ENCODE measurements at regions not wholly inside any gene's neighbourhood (a gene's known extent, or its start where the extent isn't known, plus 50 kb on each side); places are given as distances from the start of the nearest gene placed in this dataset.

DNA sequence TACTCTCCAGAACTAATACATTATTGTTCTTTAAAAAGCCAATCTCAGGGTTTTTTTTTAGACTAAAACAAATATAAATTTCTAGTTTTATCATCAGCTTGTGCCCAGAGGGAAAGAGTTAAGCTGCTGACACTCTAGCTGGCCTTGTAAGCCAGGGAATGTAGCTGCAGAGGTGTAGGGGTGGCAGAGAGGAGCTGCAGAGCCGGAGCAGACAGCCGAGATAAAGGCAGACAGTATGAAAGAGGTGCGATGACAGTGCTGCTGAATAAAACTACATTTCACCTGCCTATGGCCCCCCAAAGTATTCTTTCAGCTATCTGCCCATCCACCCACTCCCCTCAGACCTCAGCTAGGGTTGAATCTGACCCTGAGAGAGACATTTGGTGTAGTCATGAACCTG lies 653.7 kb upstream of the ZWINT start:
- H3K36me3 ChIP-seq = no peaks in the 10 kb centered on the region
- TF ChIP-seq Cebpa-rat (IDR thresholded peaks at IDR 0.05) = no peak
- no peak overlapping the region for H3K27ac ChIP-seq
- H3K4me2 ChIP-seq = no peak overlapping the region
- H4K20me1 ChIP-seq = no peaks in the 10 kb centered on the region
- no peak overlapping the region for H3K4me3 ChIP-seq
- no peaks in the 10 kb centered on the region for H3K27me3 ChIP-seq
- no peaks in the 10 kb centered on the region for H3K4me1 ChIP-seq
- no peak overlapping the region for H3K9ac ChIP-seq
- no peaks in the 10 kb centered on the region for H3K9me3 ChIP-seq

DNA sequence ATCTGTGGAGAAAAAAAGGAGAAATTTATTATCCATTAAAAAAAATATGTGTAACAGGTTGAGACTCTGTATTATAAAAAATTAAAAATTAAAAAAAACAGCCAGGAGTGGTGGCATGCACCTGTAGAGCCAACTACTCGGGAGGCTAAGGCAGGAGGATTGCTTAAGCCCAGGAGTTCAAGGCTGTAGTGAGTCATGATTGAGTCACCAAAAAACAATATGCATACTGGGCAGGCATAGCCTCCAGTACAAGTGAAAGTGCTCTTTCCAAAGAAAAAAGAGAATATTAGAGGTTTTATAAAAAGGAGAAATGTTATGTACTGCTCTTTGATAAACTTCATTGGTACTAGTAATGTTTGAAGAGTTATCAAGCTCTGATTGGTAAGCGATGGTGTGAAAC lies 647.1 kb upstream of the ZWINT start:
- Histone ChIP-seq H3K27ac (no peak overlapping the region), H3K36me3 (no peaks in the 10 kb centered on the region), H3K9me3 (no peaks in the 10 kb centered on the region), H3K4me3 (no peak overlapping the region), H3K4me2 (no peak overlapping the region), H4K20me1 (no peaks in the 10 kb centered on the region), H3K27me3 (no peaks in the 10 kb centered on the region), H3K9ac (no peak overlapping the region), H3K4me1 (peaks cover 5% of the 10 kb centered on the region; the same call in 1 of the 2 replicates)
- TF ChIP-seq Cebpa-rat (IDR thresholded peaks at IDR 0.05) = no peak

DNA sequence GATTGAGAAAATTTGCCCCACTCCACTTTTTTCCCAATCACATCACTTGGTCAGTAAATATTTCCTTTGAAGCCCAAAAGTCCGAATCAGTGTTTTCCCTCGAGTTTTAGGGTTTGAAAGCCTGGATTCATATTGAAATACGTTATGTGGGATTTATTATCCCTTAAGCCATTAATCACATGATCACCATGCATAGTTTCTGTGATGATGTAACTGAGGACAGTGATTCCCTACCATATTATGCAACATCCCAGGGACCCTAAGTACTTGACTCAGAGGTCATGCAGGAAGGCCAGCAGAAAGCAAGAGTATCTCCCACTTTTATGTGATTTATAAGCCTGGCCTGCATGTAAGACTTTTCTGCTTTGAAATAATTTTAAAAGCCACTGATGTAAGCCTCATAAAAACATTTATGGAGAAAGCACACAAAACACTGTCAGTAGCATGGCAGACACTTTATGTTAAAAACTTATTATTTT lies 630.6 kb upstream of the ZWINT start:
- Histone ChIP-seq H3K4me1 (no peaks in the 10 kb centered on the region), H4K20me1 (no peaks in the 10 kb centered on the region), H3K4me2 (no peak overlapping the region), H3K9me3 (no peaks in the 10 kb centered on the region), H3K27me3 (no peaks in the 10 kb centered on the region), H3K36me3 (no peaks in the 10 kb centered on the region), H3K4me3 (no peak overlapping the region), H3K9ac (no peak overlapping the region), H3K27ac (no peak overlapping the region)
- peak; percentile 6; the same call in 1 of the 2 replicates for TF ChIP-seq Cebpa-rat (IDR thresholded peaks at IDR 0.05)

DNA sequence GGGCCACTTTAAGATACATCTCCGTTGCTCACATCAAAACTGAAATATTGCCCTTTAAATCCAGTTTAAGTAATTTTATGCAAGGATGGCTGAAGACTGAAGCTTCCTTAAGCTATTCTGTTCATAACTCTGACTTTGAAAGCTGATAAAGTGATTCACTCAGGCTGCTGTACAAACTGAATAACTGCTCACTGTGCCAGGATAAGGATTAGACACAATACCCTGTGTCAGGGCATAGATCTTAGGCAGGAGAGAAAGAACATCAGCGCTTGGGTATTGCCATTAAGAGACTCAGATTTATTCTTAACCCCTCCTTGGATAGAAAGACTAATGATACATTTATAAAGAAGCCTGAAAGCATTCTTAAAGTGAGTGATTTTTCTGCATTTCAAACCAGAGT lies 614.5 kb upstream of the ZWINT start:
- no peaks in the 10 kb centered on the region for H3K36me3 ChIP-seq
- no peak for TF ChIP-seq Cebpa-rat (IDR thresholded peaks at IDR 0.05)
- H3K9ac ChIP-seq = no peak overlapping the region
- no peak overlapping the region for H3K27ac ChIP-seq
- no peaks in the 10 kb centered on the region for H3K4me1 ChIP-seq
- H3K4me3 ChIP-seq = no peak overlapping the region
- no peaks in the 10 kb centered on the region for H3K27me3 ChIP-seq
- no peaks in the 10 kb centered on the region for H4K20me1 ChIP-seq
- H3K9me3 ChIP-seq = no peaks in the 10 kb centered on the region
- H3K4me2 ChIP-seq = no peak overlapping the region

DNA sequence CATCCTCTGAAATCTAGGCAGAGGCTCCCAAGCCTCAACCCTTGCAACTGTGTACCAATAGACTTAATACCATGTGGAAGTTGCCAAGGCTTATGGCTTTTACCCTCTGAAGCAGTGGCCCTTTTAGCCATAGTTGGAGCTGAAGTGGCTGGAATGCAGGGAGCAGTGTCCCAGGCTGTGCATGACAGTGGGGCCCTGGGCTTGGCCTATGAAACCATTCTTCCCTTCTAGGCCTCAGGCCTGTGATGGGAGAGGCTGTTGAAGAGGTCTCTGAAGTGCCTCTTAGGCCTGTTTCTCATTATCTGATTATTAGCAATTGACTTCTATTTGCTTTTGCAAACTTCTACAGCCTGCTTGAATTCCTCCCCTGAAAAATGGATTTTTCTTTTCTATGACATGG lies 612.7 kb upstream of the ZWINT start:
- TF ChIP-seq Cebpa-rat (IDR thresholded peaks at IDR 0.05) = no peak
- Histone ChIP-seq H3K4me1 (no peaks in the 10 kb centered on the region), H3K4me3 (no peak overlapping the region), H3K27me3 (no peaks in the 10 kb centered on the region), H3K27ac (no peak overlapping the region), H4K20me1 (no peaks in the 10 kb centered on the region), H3K9me3 (no peaks in the 10 kb centered on the region), H3K4me2 (no peak overlapping the region), H3K36me3 (no peaks in the 10 kb centered on the region), H3K9ac (no peak overlapping the region)

DNA sequence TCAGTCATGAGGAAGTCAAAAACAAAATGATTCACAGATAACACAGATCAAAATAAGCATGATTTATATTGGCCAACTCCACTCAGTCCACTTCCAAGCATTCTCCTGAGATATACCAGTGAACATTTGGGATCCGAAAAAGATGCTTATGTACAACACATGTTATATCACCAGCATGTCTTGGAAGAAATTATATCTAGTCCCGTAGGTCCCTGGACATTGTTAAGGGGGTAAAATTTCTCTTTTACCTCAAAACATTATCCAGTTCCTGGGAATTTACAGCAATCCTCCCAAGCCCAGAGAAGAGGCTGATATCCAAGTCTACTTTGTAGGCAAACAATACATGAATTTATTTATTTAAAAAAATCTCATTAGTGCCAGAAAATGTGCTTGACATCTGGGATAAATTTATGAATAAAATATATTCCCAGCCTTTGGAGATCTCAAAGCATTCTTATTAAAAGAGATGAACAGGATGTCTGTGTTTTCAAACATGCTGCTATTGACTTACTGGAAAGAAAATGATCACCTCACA lies 582.2 kb upstream of the ZWINT start:
- H3K36me3 ChIP-seq = no peaks in the 10 kb centered on the region
- no peaks in the 10 kb centered on the region for H3K4me1 ChIP-seq
- H3K27ac ChIP-seq = no peak overlapping the region
- no peak overlapping the region for H3K4me3 ChIP-seq
- TF ChIP-seq Cebpa-rat (IDR thresholded peaks at IDR 0.05) = no peak
- H3K27me3 ChIP-seq = no peaks in the 10 kb centered on the region
- H4K20me1 ChIP-seq = no peaks in the 10 kb centered on the region
- no peak overlapping the region for H3K4me2 ChIP-seq
- no peak overlapping the region for H3K9ac ChIP-seq
- no peaks in the 10 kb centered on the region for H3K9me3 ChIP-seq

DNA sequence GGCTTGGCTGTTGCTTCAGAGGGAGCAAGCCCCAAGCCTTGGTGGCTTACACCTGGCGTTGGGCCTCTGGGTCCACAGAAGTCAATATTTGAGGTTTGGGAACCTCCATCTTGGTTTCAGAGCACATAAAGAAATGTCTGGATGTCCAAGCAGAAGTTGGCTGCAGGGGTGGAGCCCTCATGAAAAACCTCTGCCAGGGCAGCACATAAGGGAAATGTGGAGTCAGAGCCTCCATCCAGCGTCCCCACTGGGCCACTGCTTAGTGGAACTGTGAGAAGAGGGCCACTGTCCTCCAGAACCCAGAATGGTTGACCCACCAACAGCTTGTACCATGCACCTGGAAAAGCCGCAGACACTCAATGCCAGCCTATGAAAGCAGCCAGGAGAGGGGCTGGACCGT lies 573.5 kb upstream of the ZWINT start:
- Histone ChIP-seq H3K9ac (no peak overlapping the region), H3K36me3 (no peaks in the 10 kb centered on the region), H3K9me3 (peaks cover 21% of the 10 kb centered on the region), H4K20me1 (no peaks in the 10 kb centered on the region), H3K4me3 (no peak overlapping the region), H3K4me1 (no peaks in the 10 kb centered on the region), H3K4me2 (no peak overlapping the region), H3K27ac (no peak overlapping the region), H3K27me3 (no peaks in the 10 kb centered on the region)
- TF ChIP-seq Cebpa-rat (IDR thresholded peaks at IDR 0.05) = no peak

DNA sequence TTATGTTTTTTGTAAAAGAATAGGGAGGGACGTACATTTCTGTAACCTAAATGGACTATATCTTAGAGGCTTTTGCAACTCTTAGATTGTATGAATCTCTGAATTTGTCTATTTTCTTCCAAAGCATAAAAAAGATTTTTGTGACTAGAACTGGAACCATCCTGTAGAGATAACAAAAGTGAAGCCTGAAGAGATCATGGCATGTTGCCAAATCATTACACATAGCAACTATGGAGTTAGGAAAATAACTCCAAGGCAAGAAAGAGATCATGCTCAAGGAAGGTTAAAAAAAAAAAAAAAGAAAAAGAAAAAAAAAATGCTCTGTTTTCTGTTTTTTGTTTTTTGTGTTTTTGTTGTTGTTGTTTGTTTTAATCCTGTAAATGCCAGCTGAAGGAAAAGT lies 567.7 kb upstream of the ZWINT start:
- Histone ChIP-seq H4K20me1 (no peaks in the 10 kb centered on the region), H3K4me2 (no peak overlapping the region), H3K4me3 (no peak overlapping the region), H3K27ac (no peak overlapping the region), H3K9me3 (0 out of 2 replicates have a peak, but pooled peaks cover 4% of the 10 kb centered on the region), H3K36me3 (no peaks in the 10 kb centered on the region), H3K9ac (no peak overlapping the region), H3K4me1 (no peaks in the 10 kb centered on the region), H3K27me3 (no peaks in the 10 kb centered on the region)
- TF ChIP-seq Cebpa-rat (IDR thresholded peaks at IDR 0.05) = no peak

DNA sequence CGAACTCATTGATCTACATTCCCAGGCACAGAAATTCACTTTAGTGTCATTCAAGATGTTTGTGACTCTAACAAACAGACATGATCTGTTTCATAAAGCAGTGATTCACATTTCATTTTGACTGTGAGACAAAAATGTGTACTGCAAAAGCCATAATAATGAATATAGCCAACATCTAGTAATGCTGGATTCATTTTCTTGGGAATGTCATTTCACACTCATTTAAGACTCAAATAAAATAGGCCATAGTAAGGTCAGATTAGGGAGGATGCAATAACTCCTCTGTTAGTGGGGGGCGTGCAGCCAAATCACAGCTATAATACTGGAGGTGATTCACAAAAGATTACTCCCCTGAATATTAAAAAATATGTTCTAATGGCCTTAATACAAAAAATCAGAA lies 566.6 kb upstream of the ZWINT start:
- H3K4me1 ChIP-seq = no peaks in the 10 kb centered on the region
- H3K27me3 ChIP-seq = no peaks in the 10 kb centered on the region
- H4K20me1 ChIP-seq = no peaks in the 10 kb centered on the region
- no peak overlapping the region for H3K4me2 ChIP-seq
- no peak overlapping the region for H3K9ac ChIP-seq
- no peak for TF ChIP-seq Cebpa-rat (IDR thresholded peaks at IDR 0.05)
- H3K9me3 ChIP-seq = peaks cover 7% of the 10 kb centered on the region; the same call in 1 of the 2 replicates
- no peaks in the 10 kb centered on the region for H3K36me3 ChIP-seq
- H3K27ac ChIP-seq = no peak overlapping the region
- H3K4me3 ChIP-seq = no peak overlapping the region

DNA sequence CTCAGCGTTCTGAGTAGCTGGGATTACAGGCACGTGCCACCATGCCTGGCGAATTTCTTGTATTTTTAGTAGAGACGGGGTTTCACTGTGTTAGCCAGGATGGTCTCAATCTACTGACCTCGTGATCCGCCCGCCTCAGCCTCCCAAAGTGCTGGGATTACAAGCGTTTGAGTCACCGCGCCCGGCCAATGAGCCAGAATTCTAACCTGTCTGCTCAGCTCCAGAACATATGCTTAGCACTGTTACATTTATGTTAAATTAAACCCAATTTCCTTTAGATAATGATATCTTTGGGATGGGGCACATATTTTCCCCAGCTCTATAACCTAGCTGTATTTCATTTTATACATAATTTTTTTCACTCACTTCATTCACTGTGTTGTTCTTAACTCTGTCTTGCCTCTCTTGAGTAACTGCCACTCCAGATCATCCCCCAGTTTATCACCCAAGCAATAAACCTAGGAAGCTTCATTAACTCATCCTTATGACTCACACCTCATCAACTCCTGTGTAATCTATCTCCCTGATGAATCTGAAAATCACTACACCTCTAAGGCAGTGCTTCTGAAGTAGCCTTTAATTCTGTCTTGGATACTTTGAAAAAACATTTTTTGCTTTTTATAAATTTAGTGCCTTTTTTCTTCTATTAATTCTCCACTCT lies 559.7 kb upstream of the ZWINT start:
- no peaks in the 10 kb centered on the region for H4K20me1 ChIP-seq
- no peak overlapping the region for H3K4me3 ChIP-seq
- TF ChIP-seq Cebpa-rat (IDR thresholded peaks at IDR 0.05) = no peak
- H3K27ac ChIP-seq = no peak overlapping the region
- no peaks in the 10 kb centered on the region for H3K36me3 ChIP-seq
- H3K27me3 ChIP-seq = no peaks in the 10 kb centered on the region
- no peaks in the 10 kb centered on the region for H3K4me1 ChIP-seq
- no peak overlapping the region for H3K4me2 ChIP-seq
- peaks cover 7% of the 10 kb centered on the region; the same call in 1 of the 2 replicates for H3K9me3 ChIP-seq
- no peak overlapping the region for H3K9ac ChIP-seq

Measured in BLaER1 (cell line).